Daoy (cell line): ENCODE measurements at regions not wholly inside any gene's neighbourhood (a gene's known extent, or its start where the extent isn't known, plus 50 kb on each side); places are given as distances from the start of the nearest gene placed in this dataset.
"Not testable (repeated sequence)": the region's sequence is repeated elsewhere in the genome, so short reads cannot be mapped to it uniquely, and the experiment has no call there.

Source experiments
- DNase-seq: peaks from one replicate; pipeline ENCODE4 v3.0.0-alpha.2; 2015; ENCODE audit warnings: low read depth

GRCh38 chr2:14752295-14752694 lies 119.8 kb downstream of the LRATD1 start:
- DNase-seq: no peak

DNA sequence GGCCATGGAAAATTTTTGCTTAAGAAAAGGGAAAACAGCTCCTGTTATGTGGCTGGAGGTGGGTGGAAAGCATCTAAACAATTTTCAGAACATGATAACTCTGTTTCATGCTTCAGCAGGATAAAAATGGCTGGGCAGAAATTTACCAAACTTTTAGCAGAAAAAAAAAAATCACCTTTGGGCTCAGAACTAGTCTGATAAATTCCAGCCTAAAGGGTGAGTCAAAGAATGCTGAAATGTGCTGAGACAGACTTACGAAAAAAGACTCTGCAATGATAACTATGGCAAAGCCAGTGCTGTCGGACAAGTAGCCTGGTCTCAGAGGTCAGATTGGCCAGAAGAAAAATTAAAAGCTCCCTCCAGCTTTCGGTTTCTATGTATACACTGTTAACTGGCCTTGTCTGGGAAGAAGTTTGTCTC lies 123.6 kb downstream of the LRATD1 start:
- no peak for DNase-seq

GRCh38 chr2:14756981-14757657 lies 124.6 kb downstream of the LRATD1 start:
- no peak for DNase-seq

- DNase-seq: no peak
These were observed 126.6 kb downstream of the LRATD1 start for GRCh38 chr2:14759082-14759481.

DNA sequence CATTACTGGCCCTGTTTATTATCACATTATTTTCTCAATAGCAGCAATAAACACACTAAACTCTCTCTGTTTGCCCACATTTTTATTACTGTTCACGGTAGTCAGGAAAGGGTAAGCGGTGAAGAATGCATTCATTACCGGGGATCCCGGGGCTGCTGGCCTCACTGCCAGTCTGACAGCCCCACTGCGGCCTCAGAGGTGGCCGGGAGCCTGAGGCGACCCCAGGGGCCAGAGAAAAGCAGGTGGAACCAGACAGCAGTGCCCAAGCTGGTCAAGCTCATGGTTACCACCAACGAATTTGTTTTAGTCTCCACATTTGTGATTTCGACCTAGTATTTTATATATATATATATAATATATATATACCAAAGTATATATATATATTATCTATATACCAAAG lies 127.7 kb downstream of the LRATD1 start:
- no peak for DNase-seq

DNA sequence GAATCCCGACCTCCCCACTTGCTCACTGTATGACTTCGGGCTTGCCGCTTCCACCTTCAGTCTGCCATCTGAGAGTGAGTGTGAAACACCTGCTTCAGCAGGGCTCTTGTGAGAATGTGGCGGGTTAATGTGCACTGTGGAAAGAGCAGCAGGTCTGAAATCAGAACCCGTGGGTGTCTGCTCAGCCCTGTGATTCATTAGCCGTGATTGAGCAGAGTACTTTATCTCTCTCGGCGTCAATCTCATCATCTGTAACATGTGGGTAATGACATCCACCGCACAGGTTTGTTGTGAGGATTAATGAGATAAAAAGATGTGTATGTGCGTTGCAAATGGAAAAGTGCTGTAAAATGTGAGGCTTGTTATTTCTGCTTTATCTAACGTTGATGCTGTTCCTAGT lies 128.6 kb downstream of the LRATD1 start:
- DNase-seq: no peak

GRCh38 chr2:14773696-14774095 lies 141.2 kb downstream of the LRATD1 start:
- no peak for DNase-seq

DNA sequence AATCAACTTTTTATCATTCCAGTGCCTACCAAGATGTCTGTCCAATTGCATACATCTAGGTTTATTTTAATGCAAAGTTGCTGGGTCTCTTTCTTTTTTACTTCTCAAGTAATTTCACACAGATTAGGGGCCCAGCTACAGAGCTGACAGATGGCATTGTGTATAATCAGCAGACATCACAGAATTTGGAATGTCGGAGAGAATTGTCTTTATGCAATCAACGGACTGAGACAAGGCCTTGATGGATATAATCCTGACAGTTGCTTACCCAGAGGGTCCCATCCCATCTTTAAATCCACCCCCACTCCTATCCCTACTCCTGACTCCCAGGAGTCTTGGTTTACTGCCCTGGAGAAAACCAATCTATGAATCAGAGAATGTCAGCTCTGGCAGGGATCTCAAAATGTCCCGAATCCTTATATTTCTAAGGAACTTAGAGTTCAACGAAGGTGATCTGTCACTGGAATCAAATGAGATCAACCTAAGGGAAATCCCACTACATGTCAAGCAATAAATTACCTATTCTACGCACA lies 142.0 kb downstream of the LRATD1 start:
- DNase-seq: no peak

- no peak for DNase-seq
These were observed 143.7 kb downstream of the LRATD1 start for GRCh38 chr2:14776216-14776615.

GRCh38 chr2:14778015-14778414 lies 145.5 kb downstream of the LRATD1 start:
- DNase-seq: no peak

GRCh38 chr2:14779252-14779651 lies 146.7 kb downstream of the LRATD1 start:
- DNase-seq: no peak

- DNase-seq: no peak
These were observed 148.6 kb downstream of the LRATD1 start for GRCh38 chr2:14781142-14781541.

- DNase-seq: not testable (repeated sequence)
These were observed 156.3 kb downstream of the LRATD1 start for GRCh38 chr2:14788814-14789213.

DNA sequence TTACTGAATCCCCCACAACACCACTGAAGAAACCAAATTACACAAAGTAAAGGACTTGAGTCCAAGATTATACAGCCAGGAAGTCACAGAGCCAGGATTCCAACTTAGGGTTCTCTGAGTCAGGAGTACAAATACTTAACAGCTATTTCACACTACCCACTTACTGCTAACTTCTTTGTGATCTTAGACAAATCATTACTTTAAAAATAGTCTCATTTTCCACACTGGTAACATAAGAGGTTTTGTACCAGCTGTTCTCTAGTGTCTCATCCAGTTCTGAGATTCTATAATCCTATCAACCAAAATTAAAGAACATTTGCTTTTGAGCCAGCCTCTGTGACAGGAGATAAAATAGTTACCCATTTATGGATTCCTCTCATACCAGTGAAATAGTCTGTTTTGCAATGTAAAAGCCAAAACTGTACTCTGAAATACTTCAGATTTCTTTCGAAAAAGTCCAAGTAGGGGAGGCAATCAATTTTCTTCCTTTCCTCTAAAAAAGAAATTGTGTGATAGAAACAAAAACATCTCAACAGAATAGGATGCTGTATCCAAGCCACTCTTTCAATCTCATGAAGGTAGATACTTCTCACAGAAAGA lies 157.6 kb downstream of the LRATD1 start:
- no peak for DNase-seq

DNA sequence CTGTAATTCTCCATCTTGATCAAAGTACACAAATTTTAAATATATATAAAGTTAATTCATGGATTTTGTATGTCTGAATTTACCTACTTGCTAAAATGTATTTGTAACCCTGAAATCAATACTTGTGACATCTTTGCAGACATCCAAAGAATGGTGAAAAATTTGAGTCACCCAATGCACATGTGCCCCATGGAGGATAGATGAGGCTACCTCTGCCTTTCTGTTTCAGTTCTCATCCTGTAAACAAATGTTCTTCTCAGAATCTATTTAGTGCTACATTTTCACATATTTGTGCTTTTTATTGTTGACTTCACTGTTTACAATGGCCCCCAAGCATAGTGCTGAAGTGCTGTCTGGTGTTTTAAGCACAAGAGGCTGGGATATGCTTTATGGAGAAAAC lies 171.5 kb downstream of the LRATD1 start:
- DNase-seq: no peak

- no peak for DNase-seq
These were observed 172.4 kb downstream of the LRATD1 start for GRCh38 chr2:14804902-14805301.

DNA sequence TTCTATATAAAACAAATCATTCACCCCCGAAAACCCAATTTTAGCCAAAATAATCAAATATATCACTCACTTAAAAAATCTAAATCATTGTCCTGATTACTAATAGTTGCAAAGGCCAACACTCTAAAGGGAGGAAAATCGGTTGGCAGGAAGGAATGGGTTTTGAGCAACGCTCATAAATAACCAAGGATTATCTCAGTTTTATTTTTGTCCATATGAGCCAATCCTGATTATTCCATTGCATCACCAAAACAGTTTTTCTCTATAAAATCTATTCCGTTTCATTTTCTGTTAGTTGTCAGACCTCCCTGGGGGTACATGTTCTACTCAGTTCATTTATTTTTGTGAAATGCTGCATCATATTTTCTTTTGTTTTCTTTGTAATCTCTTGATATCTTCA lies 174.1 kb downstream of the LRATD1 start:
- no peak for DNase-seq

DNA sequence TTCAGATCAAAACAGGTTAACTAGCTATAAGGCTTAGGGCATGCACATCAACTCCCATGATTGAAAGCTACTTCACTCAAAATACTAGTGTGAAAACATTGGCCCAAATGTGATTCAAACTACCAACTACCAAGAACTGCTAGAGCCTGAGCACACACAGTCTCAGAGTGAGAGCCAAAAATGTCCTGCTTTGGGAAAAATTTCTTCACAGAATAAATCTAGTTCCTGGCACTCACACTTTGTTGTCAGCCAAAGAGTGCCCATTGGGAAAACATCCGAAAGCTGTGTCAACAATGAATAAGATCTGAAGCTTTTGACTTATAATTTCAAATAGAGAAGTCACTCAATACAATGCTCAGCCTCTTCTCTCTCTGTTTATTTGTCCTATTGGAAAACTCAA lies 182.7 kb downstream of the LRATD1 start:
- no peak for DNase-seq

- DNase-seq: no peak
These were observed 183.8 kb downstream of the LRATD1 start for GRCh38 chr2:14816069-14817060.

GRCh38 chr2:14817848-14818247 lies 185.3 kb downstream of the LRATD1 start:
- no peak for DNase-seq

- no peak for DNase-seq
These were observed 194.0 kb downstream of the LRATD1 start for GRCh38 chr2:14826518-14826917.
